MM.1S (cell line): ENCODE measurements at regions not wholly inside any gene's neighbourhood (a gene's known extent, or its start where the extent isn't known, plus 50 kb on each side); places are given as distances from the start of the nearest gene placed in this dataset.

Experiments
- DNase-seq: peaks from one replicate; pipeline ENCODE4 v3.0.0-alpha.2; 2015
- H2AFZ ChIP-seq: fragments of 300-600 bp; sonication (generic); 2 replicates; pipeline ENCODE4 v1.6.0; 2016; ENCODE audit warnings: antibody characterized with exemption, low read length
- H3F3A ChIP-seq: fragments of 300-600 bp; sonication (generic); 2 replicates; pipeline ENCODE4 v1.6.1; 2016; ENCODE audit warnings: mild to moderate bottlenecking, antibody characterized with exemption, low read length, moderate library complexity, mixed read lengths; ENCODE audit not compliant: insufficient read depth
- H3K27ac ChIP-seq: fragments of 300-600 bp; sonication (generic); 2 replicates; pipeline ENCODE4 v1.5.1; 2016; ENCODE audit warnings: mild to moderate bottlenecking, low read length
- H3K27me3 ChIP-seq: fragments of 300-600 bp; sonication (generic); replicated peaks from 2 replicates; pipeline ENCODE4 v1.6.0; 2016; ENCODE audit warnings: low read length; ENCODE audit not compliant: insufficient read depth
- H3K36me3 ChIP-seq: fragments of 300-600 bp; sonication (generic); replicated peaks from 2 replicates; pipeline ENCODE4 v1.6.1; 2016; ENCODE audit warnings: mild to moderate bottlenecking, low read length, mixed read lengths; ENCODE audit not compliant: insufficient read depth
- H3K4me1 ChIP-seq: fragments of 300-600 bp; sonication (generic); 2 replicates; pipeline ENCODE4 v1.6.1; 2016; ENCODE audit warnings: low read length, mixed read lengths
- H3K4me2 ChIP-seq: fragments of 300-600 bp; sonication (generic); 2 replicates; pipeline ENCODE4 v1.6.0; 2016; ENCODE audit warnings: low read depth, low read length
- H3K4me3 ChIP-seq: fragments of 300-600 bp; sonication (generic); 2 replicates; pipeline ENCODE4 v1.5.1; 2016; ENCODE audit warnings: low read length, mixed read lengths
- H3K79me2 ChIP-seq: fragments of 300-600 bp; sonication (generic); 2 replicates; pipeline ENCODE4 v1.6.1; 2016; ENCODE audit warnings: mixed run types, low read length, mixed read lengths
- H3K9ac ChIP-seq: fragments of 300-600 bp; sonication (generic); 2 replicates; pipeline ENCODE4 v1.6.1; 2016; ENCODE audit warnings: low read length, mixed read lengths
- H3K9me2 ChIP-seq: fragments of 300-600 bp; sonication (generic); replicated peaks from 2 replicates; pipeline ENCODE4 v1.6.1; 2016; ENCODE audit warnings: mild to moderate bottlenecking, low read length, mixed read lengths; ENCODE audit not compliant: insufficient read depth
- H3K9me3 ChIP-seq: fragments of 300-600 bp; sonication (generic); replicated peaks from 2 replicates; pipeline ENCODE4 v1.6.1; 2016; ENCODE audit warnings: mild to moderate bottlenecking, low read length, mixed read lengths; ENCODE audit not compliant: insufficient read depth
- H4K20me1 ChIP-seq: fragments of 300-600 bp; sonication (generic); 2 replicates; pipeline ENCODE4 v1.6.1; 2016; ENCODE audit warnings: mild to moderate bottlenecking, low read length, moderate library complexity, mixed read lengths; ENCODE audit not compliant: insufficient read depth
- EZH2 ChIP-seq: fragments of 300-600 bp; sonication (generic); optimal IDR thresholded peaks from 2 replicates; pipeline ENCODE3; 2017; ENCODE audit warnings: low read depth, mild to moderate bottlenecking, antibody characterized with exemption, low read length, mixed read lengths
- EZH2phosphoT487 ChIP-seq: fragments of 300-600 bp; sonication (generic); IDR thresholded peaks from 2 replicates; pipeline ENCODE4 v1.6.1; 2018; ENCODE audit warnings: antibody characterized with exemption, low read length
- TF ChIP-seq, protein P1 (sequence below): fragments of 300-600 bp; sonication (generic); IDR thresholded peaks from 2 replicates; pipeline ENCODE4 v1.5.1; 2016; ENCODE audit warnings: antibody characterized with exemption, low read length, mixed read lengths

DNA sequence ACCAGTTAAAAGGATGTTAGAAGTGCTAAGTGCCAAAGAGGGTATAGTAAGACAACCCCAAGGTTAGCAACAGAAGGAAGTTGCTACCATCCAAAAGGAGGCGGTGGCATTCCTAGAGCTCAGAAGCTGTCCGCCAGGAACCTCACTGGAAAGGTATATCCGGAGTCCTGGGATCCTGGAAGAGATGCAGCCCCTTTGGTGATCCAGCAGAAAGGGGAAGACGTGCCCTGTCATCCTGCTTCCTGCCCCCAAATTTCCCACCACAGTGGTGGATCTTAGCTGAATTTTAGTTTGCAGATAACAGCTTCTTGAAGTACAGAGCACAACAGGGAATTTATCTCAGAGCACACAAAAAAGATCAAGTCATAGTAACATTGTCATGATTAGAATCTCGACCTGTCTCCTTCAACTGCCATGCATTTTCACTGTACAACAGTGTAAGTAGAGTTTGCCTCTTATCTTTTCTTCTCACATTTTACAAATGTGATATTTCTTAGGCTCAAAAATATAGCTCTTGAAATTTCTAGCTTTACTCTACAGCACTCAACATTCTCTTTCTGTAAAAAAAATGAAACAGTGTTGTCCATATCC is 526.3 kb downstream of the SOX5 start:
- Histone ChIP-seq H2AFZ (no peak overlapping the region), H3F3A (no peaks in the 10 kb centered on the region), H3K9me2 (no peaks in the 10 kb centered on the region), H3K4me1 (no peaks in the 10 kb centered on the region), H3K79me2 (no peaks in the 10 kb centered on the region), H3K9me3 (no peaks in the 10 kb centered on the region), H3K9ac (no peak overlapping the region), H3K27me3 (no peaks in the 10 kb centered on the region), H3K4me3 (no peak overlapping the region), H3K36me3 (no peaks in the 10 kb centered on the region), H4K20me1 (no peaks in the 10 kb centered on the region), H3K4me2 (no peak overlapping the region), H3K27ac (no peak overlapping the region)
- TF ChIP-seq, protein P1, sequence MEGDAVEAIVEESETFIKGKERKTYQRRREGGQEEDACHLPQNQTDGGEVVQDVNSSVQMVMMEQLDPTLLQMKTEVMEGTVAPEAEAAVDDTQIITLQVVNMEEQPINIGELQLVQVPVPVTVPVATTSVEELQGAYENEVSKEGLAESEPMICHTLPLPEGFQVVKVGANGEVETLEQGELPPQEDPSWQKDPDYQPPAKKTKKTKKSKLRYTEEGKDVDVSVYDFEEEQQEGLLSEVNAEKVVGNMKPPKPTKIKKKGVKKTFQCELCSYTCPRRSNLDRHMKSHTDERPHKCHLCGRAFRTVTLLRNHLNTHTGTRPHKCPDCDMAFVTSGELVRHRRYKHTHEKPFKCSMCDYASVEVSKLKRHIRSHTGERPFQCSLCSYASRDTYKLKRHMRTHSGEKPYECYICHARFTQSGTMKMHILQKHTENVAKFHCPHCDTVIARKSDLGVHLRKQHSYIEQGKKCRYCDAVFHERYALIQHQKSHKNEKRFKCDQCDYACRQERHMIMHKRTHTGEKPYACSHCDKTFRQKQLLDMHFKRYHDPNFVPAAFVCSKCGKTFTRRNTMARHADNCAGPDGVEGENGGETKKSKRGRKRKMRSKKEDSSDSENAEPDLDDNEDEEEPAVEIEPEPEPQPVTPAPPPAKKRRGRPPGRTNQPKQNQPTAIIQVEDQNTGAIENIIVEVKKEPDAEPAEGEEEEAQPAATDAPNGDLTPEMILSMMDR = no peak
- no peak for TF ChIP-seq EZH2
- TF ChIP-seq EZH2phosphoT487 = no peak
- DNase-seq = no peak

GRCh38 chr12:23423796-23424195 is 525.7 kb downstream of the SOX5 start:
- Histone ChIP-seq H3K9ac (no peak overlapping the region), H3K27me3 (no peaks in the 10 kb centered on the region), H3K4me2 (no peak overlapping the region), H4K20me1 (no peaks in the 10 kb centered on the region), H3K4me1 (no peaks in the 10 kb centered on the region), H3K36me3 (no peaks in the 10 kb centered on the region), H3K4me3 (no peak overlapping the region), H3K79me2 (no peaks in the 10 kb centered on the region), H2AFZ (no peak overlapping the region), H3K27ac (no peak overlapping the region), H3K9me2 (no peaks in the 10 kb centered on the region), H3K9me3 (no peaks in the 10 kb centered on the region), H3F3A (no peaks in the 10 kb centered on the region)
- TF ChIP-seq EZH2 (no peak), EZH2phosphoT487 (no peak)
- TF ChIP-seq, protein P1 = no peak
- DNase-seq = no peak

- Histone ChIP-seq H2AFZ (no peak overlapping the region), H3K79me2 (no peaks in the 10 kb centered on the region), H3K9ac (no peak overlapping the region), H3F3A (no peaks in the 10 kb centered on the region), H3K4me3 (no peak overlapping the region), H4K20me1 (no peaks in the 10 kb centered on the region), H3K9me3 (no peaks in the 10 kb centered on the region), H3K27ac (no peak overlapping the region), H3K27me3 (no peaks in the 10 kb centered on the region), H3K4me1 (no peaks in the 10 kb centered on the region), H3K9me2 (no peaks in the 10 kb centered on the region), H3K36me3 (no peaks in the 10 kb centered on the region), H3K4me2 (no peak overlapping the region)
- TF ChIP-seq EZH2phosphoT487 (no peak), EZH2 (no peak)
- TF ChIP-seq, protein P1 = no peak
- no peak for DNase-seq
These were observed 524.8 kb downstream of the SOX5 start for GRCh38 chr12:23424685-23425084.
